GM10266 (cell line): ENCODE measurements at regions not wholly inside any gene's neighbourhood (a gene's known extent, or its start where the extent isn't known, plus 50 kb on each side); places are given as distances from the start of the nearest gene placed in this dataset.

Experiments used
- DNase-seq: peaks from one replicate; pipeline ENCODE4 v3.0.0; 2012; ENCODE audit errors: extremely low spot score
- TF ChIP-seq, protein P1 (sequence below): IDR thresholded peaks from 2 replicates; pipeline ENCODE4 v1.5.1; 2012; ENCODE audit warnings: mild to moderate bottlenecking, low read depth; ENCODE audit not compliant: control insufficient read depth, insufficient read depth; ENCODE audit errors: missing control alignments

DNA sequence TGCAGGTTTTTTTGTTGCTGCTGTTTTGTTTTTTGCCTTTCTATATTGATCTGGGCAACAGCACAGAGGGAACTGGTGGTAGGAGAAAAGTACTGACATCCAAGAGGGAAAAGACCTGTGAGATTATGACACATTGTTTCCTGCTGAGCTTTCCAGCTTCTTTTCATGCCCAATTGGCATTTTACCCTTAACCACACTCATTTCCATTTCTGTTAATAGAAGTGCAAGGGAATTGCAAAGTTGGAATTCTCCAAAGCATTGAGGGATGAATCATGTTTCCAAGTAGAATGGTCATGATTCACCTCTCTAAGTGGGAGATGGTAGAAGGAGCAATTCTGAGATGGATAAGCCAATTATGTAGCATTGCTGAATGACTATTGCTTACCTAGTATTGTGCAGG is 161.5 kb downstream of the PPARGC1A start:
- no peak for DNase-seq
- TF ChIP-seq, protein P1, sequence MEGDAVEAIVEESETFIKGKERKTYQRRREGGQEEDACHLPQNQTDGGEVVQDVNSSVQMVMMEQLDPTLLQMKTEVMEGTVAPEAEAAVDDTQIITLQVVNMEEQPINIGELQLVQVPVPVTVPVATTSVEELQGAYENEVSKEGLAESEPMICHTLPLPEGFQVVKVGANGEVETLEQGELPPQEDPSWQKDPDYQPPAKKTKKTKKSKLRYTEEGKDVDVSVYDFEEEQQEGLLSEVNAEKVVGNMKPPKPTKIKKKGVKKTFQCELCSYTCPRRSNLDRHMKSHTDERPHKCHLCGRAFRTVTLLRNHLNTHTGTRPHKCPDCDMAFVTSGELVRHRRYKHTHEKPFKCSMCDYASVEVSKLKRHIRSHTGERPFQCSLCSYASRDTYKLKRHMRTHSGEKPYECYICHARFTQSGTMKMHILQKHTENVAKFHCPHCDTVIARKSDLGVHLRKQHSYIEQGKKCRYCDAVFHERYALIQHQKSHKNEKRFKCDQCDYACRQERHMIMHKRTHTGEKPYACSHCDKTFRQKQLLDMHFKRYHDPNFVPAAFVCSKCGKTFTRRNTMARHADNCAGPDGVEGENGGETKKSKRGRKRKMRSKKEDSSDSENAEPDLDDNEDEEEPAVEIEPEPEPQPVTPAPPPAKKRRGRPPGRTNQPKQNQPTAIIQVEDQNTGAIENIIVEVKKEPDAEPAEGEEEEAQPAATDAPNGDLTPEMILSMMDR, result no peak

DNA sequence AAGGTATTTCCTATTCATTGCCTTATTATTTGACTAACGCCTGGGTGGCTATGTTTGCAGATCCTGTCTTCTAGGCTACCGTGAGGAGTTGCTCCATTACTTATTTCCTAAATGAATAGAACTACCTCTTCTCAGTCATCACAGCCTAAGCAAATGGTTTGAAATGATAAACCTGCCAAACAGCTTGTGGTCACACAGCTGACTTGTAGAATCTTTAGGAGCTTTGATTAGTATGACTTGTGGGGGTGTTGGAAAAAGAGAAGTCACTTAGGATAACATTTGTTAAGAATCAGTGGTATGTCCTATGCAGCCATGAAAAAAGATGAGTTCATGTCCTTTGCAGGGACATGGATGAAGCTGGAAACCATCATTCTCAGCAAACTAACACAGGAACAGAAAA is 169.3 kb downstream of the PPARGC1A start:
- TF ChIP-seq, protein P1, result no peak
- DNase-seq, result no peak

DNA sequence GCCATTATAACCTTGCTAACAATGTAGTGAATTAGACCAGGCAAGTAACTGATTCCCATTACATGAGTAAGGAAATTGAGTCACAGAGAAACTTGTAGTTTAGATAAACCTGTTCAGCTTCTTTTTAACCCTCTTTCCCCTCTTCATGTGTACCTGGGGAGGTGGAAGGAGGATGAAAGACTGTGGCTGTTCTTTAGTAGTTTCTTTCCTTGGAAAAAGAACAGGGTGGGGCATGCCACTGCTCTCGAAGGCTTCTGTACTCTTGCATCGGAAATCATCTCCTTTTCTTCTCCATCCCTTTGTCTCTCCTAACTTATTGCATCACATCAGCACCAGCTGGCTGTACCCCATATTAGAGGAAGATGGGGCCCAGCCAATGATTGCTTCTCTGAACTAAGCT is 171.4 kb downstream of the PPARGC1A start:
- TF ChIP-seq, protein P1, result no peak

DNA sequence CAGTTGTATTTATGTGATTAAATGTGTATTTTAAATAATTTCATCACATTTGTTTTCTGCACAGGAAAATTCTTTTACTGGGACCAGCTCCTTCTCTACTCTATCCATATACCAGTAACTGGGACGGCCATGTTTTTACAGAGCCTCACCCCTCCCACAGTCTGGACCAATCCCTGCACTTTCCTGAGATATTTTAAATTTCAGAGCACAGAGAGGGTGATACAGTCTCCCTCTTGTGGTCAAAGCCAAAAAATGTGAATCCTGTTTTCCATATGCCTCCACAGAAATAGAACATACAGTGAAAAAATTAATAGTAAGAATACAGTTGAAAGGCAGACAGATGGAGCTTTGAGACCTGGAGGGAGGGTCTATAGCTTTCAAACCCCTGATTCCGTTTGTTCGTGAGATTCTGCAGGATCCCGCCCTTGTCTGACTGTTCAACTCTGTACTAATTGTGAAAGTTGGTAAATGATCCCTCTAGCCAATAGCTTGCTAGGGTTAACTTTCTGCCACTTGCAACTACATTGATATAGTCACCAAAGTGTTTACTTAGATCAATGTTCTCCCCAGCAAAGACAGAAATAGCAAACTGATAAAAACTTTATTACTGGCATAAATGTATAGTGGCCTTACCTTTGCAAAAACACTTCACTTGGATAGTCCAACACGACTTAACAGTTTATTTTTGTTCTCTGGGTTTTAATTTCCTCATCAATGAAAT is 172.2 kb downstream of the PPARGC1A start:
- DNase-seq, result peak; percentile 15
- TF ChIP-seq, protein P1, result peak; percentile 3

More for the DNA sequence above, 171.4 kb downstream of the PPARGC1A start:
- DNase-seq, result no peak

DNA sequence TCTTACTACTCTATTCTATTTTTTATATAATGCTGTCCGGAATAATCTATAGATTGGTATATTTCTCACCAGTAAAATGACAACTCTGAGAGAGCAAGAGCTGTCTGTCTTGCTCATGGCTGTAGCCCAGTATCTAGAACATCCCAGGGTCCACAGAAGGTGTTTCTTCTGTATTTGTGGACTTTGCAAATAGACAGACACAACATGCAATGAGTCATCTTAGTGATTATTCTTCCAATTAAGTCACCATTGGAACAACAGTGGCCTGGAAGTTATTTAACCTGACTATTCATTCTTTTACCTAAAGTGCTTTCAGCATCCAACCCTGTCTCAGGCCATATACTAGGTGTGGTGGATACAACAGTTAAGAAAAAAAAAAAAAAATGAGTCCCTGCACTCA is 179.5 kb downstream of the PPARGC1A start:
- TF ChIP-seq, protein P1, result no peak
- no peak for DNase-seq

DNA sequence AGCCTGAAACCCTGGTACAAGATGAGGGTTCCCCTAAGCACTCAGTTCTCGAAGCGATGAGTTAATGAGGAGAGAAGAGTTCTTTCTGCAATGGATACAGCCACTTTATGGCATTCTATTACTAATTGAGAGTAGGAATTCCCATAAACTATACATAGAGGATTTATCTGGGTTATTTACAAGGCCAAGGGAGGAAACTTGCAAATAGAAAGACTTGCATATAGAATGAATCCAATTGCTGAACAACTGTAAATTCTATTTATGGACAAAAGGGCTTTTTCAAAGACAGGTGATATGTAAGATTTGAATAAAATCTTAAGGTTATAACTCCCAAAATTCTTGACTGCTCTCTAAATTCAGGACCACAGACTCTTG is 182.2 kb downstream of the PPARGC1A start:
- DNase-seq, result no peak

More for the DNA sequence above, 182.2 kb downstream of the PPARGC1A start:
- TF ChIP-seq, protein P1, result no peak
